Left hindlimb (tissue), 1 donor: ENCODE measurements at regions not wholly inside any gene's neighbourhood (a gene's known extent, or its start where the extent isn't known, plus 50 kb on each side); places are given as distances from the start of the nearest gene placed in this dataset.
"Not testable (repeated sequence)": the region's sequence is repeated elsewhere in the genome, so short reads cannot be mapped to it uniquely, and the experiment has no call there.

Experiments
- DNase-seq: peaks from one replicate; pipeline ENCODE4 v3.0.0-alpha.2; 2018

GRCh38 chr4:83981156-83981555, 445.2 kb downstream of the GPAT3 start:
- no peak for DNase-seq

DNA sequence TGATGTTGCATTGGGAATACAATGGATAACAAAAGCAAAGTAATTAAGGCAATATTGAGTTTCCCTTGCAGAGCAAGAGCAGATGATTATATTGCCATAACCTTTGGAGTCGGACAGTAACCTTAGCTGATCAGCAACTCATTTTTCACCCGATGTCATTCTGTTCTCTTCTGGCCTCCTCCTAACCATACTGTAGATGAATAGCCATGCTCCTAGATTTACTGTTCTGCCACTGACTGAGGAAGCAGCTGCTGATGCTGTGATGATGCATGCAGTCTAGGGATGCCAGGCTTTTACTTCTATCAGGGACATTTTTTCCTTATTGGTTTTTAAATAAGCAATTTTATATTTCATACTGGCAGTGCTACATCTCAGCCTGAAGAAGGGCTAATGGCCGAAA, 443.9 kb downstream of the GPAT3 start:
- no peak for DNase-seq

DNA sequence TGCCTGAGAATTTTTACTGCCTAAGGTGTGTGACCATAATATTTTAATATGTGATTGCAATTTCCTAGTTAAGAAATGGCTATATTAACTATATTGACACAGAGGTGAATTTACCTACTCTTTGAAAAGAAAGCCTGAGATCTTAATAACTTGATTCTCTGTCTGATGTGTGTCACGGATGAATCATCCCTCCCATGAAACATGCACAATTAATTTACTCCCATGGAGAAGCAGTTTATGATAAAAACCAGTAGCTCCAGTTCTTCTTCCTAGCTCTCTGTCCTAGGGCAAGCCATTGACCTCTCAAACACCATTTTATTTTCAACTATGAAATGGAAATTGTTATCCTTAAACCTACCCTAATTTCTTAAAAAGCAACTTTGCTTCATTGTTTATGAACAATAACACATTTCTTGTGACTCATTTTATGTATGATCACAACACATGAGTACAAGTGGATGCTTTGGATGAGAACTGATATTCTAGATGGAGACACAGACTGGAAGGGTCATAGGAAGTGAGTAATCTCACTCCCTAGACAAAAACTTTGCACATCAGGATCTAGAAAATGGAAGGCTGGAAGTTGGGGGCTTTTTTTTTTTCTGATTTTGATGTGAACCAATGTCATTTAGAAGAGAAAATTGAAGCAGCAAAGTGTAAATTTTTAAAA, 438.3 kb downstream of the GPAT3 start:
- DNase-seq = no peak

- no peak for DNase-seq
These were observed 429.2 kb downstream of the GPAT3 start for GRCh38 chr4:83964996-83965541.

- no peak for DNase-seq
These were observed 426.6 kb downstream of the GPAT3 start for GRCh38 chr4:83962492-83962891.

DNA sequence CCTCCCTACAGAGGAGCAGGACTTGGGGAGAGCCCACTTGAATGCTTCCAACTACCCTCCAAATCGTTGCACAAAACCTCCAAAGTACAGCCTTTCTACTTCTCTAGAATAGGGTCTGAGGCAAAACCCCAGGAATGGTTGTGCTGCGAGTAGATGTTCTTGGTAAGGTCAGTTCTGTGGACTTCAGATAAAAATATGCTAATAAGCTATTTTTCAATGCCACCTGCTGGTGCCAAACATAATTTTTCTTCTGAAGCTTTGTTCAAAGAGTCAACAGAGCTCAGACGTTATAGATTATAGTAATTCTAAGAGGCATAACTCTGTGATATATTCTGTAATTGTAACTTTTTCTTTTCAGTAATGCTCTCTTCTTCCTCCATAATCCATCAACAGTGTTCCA, 425.7 kb downstream of the GPAT3 start:
- DNase-seq = no peak

DNA sequence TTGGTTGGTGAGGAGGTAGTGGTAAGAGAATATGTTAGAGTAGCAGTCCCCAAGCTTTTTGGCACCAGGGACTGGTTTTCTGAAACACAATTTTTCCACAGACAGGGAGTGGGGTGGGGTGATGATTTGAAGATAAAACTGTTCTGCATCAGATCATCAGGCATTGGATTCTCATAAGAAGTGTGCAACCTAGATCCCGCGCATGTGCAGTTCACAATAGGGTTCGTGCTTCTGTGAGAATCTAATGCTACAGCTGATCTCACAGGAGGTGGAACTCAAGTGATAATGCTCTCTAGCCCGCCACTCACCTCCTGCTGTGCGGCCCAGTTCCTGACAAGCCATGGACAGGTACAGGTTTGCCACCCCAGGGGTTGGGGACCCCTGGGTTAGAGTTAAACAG, 423.3 kb downstream of the GPAT3 start:
- DNase-seq = no peak

GRCh38 chr4:83947830-83948193, 411.9 kb downstream of the GPAT3 start:
- no peak for DNase-seq

DNA sequence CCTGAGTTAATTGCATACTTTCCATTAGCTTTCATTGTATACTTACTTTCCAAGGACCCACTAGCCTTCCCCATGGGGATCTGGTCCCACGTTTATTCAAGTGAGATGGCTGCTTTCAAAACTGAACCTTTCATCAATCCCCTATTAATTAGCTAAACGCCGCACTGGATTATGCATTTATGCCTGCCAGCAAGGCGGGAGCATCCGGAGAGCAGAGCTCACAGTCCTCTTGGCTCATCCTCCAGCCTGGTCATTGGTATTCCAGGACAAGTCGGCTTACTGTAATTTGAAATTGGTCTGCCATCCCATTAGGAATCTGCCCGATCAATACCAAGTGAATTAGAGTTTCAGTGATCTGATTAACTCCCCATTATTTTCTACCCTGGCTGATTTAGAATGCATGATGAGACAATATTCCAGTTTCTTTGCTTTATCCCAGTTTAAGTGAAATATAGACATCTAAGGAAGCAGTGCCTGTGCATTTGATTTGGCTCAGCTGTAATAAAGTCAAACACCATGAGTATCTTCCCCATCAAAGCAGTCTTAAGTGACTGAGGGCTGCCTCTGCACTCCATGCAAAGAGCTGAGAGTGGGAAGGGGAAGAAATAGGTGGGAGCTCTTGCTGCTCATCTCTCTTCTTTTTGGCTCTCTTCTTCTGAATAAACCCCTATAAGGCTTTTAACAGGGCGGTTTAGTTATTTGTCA, 411.4 kb downstream of the GPAT3 start:
- no peak for DNase-seq

DNA sequence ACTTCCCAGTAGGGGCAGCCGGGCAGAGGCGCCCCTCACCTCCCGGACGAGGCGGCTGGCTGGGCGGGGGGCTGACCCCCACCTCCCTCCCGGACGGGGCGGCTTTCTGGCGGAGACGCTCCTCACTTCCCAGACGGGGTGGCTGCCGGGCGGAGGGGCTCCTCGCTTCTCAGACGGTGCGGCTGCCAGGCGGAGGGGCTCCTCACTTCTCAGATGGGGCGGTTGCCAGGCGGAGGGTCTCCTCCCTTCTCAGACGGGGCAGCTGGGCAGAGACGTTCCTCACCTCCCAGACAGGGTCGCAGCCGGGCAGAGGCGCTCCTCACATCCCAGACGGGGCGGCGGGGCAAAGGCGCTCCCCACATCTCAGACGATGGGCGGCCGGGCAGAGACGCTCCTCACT, 407.8 kb downstream of the GPAT3 start:
- not testable (repeated sequence) for DNase-seq

DNA sequence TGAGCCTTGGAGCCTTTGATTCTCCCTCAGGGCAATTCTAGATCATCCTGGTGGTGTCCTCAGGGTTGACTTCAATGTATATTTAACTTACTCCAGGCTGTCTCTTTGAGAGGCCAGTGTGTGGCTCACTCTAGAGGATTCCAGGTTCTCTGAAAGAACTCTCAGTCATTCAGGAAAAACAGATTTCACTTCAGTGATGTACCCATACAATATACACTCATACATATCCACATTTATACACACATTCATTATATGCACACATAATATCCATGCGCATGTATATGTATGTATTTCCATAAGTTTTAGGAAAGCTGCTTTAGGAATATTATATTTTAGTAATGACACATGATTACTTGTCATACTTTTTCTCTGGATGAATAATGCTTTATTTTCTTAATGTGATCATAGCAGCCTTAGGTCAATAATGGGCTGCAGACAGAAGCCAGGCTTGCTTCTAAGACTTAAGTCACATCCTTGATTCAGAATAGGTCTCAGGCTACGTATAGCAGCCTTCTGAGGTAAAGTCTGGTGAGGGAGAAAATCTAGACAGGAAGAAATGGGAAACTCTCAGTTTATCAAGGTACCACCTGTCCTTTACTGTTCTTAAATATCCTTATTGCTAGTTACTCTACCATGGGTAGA, 397.0 kb downstream of the GPAT3 start:
- no peak for DNase-seq

DNA sequence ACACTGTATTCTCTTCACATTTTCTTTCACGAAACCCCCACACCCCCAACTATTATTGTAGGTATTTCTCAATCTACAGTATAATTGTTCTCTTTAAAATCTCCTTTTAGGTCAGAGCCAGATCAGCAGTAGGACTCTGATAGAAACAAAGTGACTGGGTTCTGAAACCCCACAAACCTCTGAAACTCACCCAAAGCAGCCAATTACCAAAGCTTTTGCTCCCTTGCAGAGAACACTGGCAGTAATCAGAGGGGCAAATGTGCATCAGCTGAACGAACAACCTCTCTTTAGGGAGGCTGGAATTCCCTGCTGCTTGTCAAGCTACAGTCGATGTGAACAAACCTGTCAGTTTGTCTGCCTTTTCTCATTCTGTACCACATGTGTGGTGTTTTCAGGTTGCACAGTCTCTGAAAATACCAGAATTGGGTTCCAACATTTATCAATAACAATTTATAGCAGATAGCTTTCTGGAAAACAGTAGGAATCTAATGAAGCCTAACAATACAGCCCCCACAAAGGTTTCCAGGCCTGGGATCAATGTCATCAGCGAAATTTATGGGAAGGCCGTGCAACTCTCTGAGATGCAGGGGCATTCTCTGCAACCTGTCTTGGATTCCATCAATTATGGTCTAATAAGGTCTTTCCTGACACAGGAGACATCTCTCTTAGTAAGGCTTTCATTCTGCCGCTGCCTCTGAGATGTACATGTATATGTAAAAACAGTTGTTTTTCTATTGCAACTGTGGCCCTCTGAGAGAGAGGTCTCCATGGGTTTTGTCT, 395.9 kb downstream of the GPAT3 start:
- no peak for DNase-seq

DNA sequence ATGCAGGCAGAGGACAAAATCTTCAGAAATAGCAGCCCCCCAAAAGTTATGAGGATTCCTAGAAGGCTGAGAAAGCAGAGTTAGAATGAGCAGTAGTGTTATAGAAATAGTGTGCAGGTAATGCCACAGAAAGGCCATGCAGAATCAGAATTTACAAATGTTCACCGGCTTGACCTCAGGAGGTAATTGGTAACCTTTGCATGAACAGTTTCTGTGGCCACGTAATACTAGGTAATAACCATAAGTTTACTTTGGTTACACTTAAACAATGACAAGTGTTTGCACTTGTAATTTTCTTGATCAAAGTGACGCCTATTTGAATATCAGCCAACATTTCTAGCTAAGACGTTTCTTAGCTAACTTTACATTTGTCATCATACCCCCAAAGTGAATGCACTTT, 393.6 kb downstream of the GPAT3 start:
- DNase-seq = no peak

GRCh38 chr4:83926950-83927349, 391.0 kb downstream of the GPAT3 start:
- DNase-seq = no peak

DNA sequence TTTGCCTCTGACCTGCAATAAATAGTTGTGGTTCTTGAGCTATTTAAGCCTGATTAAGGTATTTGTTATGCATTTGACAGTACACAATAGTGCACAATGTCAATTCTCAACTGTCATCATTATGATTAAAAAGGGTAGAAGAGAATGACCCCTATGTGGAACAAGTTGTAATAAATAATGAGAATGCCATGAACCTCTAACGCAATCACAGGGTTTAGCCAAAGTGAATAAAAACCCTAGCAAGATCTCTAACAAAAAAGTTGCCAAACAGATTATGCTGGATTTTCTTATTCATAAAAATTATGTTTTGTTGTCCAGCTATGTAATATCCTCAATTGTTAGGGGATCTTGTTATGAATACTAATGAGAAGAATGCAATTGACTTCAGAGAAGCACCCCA, 387.4 kb downstream of the GPAT3 start:
- no peak for DNase-seq

DNA sequence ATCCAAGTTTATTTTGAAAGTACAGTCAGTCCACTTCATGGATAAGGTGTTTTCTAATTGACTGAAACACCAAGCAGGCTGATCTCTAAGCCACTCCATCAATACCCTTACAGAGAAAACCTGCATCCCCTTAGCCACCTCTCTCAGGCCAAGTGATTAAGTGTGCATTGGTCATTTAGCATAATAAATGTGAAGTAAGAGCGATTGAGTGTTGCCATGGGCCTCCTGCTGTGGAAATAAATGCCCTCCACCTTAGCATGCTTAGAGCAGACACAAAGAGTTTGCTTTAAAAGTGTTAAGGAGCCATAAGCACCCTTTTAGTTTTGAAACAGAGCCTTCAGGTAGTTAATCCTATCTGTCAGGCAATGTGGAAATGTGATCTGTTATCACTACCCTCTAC, 386.5 kb downstream of the GPAT3 start:
- no peak for DNase-seq

- no peak for DNase-seq
These were observed 385.2 kb downstream of the GPAT3 start for GRCh38 chr4:83921124-83921523.

DNA sequence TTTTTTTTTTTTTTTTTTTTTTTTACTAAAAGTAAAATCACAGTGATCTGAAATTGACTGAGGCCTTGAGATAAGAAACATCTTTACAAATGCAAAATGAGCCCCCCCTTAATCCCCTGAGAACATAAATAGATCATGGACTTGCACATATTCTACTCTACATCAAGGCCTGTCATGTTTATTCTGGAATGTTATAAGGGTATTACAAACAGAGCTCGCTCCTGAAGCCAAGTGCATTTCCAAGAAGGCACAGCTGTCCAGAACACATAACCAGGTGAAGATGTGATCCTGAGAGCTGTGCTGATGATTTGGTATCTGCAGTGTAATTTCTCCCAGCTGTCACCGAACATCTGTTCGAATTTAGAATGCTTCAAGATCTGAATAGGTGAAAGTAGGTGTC, 384.5 kb downstream of the GPAT3 start:
- DNase-seq = no peak

DNA sequence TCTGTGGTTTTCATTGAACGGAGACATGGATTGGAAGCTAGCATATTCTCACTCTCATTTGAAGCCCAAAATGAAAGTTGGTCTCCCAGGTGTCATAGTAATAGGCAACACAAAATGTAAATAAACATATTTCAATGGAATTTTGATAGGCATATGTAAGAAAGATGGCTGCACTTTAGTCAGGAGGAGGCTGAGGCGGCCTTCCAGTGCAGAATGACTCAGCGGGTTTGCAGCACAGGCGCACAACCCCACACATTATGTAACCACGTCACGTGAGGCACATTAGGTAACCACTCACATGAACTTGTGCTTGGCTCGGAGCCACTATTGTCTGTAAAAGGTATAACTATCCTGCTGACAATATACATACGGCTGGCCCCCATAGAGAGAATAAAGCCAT, 381.7 kb downstream of the GPAT3 start:
- DNase-seq = no peak

- DNase-seq = no peak
These were observed 374.8 kb downstream of the GPAT3 start for GRCh38 chr4:83910693-83911092.

- DNase-seq = no peak
These were observed 370.7 kb downstream of the GPAT3 start for GRCh38 chr4:83906561-83906960.

DNA sequence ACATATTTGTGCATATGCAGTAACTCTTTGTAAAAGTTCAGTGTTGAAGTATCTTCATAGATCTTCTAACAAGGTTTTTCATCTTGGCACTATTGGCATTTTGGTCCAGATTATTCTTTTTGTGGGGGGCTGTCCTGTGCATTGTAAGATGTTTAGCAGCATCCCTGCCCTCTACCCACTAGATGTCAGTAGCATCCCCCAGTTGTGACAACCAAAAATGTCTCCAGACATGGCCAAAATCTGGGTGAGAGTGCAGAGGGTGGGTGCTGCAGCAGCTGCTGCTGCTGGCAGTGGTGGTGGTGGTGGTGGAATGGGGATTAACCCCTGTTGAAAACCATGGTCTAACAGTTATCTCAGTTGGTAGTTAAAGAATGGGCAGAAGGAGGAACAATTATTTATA, 370.0 kb downstream of the GPAT3 start:
- DNase-seq = no peak

- DNase-seq = not testable (repeated sequence)
These were observed 367.8 kb downstream of the GPAT3 start for GRCh38 chr4:83903740-83904139.
